HEK293 (cell line): ENCODE measurements at regions not wholly inside any gene's neighbourhood (a gene's known extent, or its start where the extent isn't known, plus 50 kb on each side); places are given as distances from the start of the nearest gene placed in this dataset.

Experiments
- CTCF ChIA-PET: fragments of 350-600 bp; formaldehyde crosslinking; extraction: SDS; loops from one replicate; lab custom pipeline; 2021; ENCODE audit warnings: antibody characterized with exemption; lab: Yijun Ruan, JAX
- POLR2A ChIA-PET: fragments of 300-600 bp; formaldehyde crosslinking; extraction: SDS; loops from one replicate; lab custom pipeline; 2020; ENCODE audit warnings: antibody characterized with exemption, inconsistent platforms; lab: Yijun Ruan, JAX
- H3K27ac ChIP-seq: fragments of 200-500 bp; sonication (Bioruptor generic); 2 replicates; pipeline ENCODE4 v1.5.1; 2014; ENCODE audit warnings: low read depth, low read length, control low read depth, inconsistent platforms; ENCODE audit errors: extremely low read depth
- H3K36me3 ChIP-seq, 2 experiments: fragments of 200-500 bp in 1 of 2; sonication (Bioruptor generic) in 1 of 2; 1 replicate in 1 of 2; 2 replicates in 1 of 2; pipeline ENCODE4 v1.5.1; 2014 to 2017; ENCODE audit warnings: inconsistent platforms in 2 of 2, low read length in 2 of 2; ENCODE audit not compliant: control insufficient read depth in 2 of 2, insufficient read depth in 1 of 2
- H3K4me1 ChIP-seq: fragments of 200-500 bp; sonication (Bioruptor generic); 2 replicates; pipeline ENCODE4 v1.5.1; 2014; ENCODE audit warnings: mild to moderate bottlenecking, low read length, inconsistent platforms; ENCODE audit not compliant: control insufficient read depth, insufficient read depth
- H3K4me3 ChIP-seq: 2 replicates; pipeline ENCODE4 v1.5.1; 2011; ENCODE audit warnings: low read depth, mild to moderate bottlenecking, control low read depth, low read length, moderate library complexity
- H3K9me3 ChIP-seq: fragments of 200-500 bp; sonication (Bioruptor generic); 2 replicates; pipeline ENCODE4 v1.5.1; 2014; ENCODE audit warnings: low read depth, low read length, inconsistent platforms; ENCODE audit not compliant: control insufficient read depth, insufficient read depth
- BCL6B ChIP-seq: fragments of 450-650 bp; formaldehyde crosslinking; IDR thresholded peaks from 2 replicates; pipeline ENCODE4 v1.5.1; 2017; ENCODE audit warnings: missing biosample characterization, missing genetic modification characterization
- MZF1 ChIP-seq: fragments of 450-650 bp; formaldehyde crosslinking; IDR thresholded peaks from 2 replicates; pipeline ENCODE4 v1.5.1; 2017; ENCODE audit warnings: missing biosample characterization, missing genetic modification characterization, borderline replicate concordance
- PATZ1 ChIP-seq: fragments of 450-650 bp; formaldehyde crosslinking; IDR thresholded peaks from 2 replicates; pipeline ENCODE4 v1.5.1; 2016; ENCODE audit warnings: missing biosample characterization, missing genetic modification characterization
- PBX3 ChIP-seq: sonication (generic); formaldehyde crosslinking; IDR thresholded peaks from 2 replicates; pipeline ENCODE4 v1.8.1; 2022; ENCODE audit warnings: mild to moderate bottlenecking, moderate library complexity, missing genetic modification reagents
- SCRT2 ChIP-seq: fragments of 450-650 bp; formaldehyde crosslinking; IDR thresholded peaks from 2 replicates; pipeline ENCODE4 v1.5.1; 2016; ENCODE audit warnings: missing biosample characterization, missing genetic modification characterization
- SP2 ChIP-seq: fragments of 450-650 bp; formaldehyde crosslinking; IDR thresholded peaks from 2 replicates; pipeline ENCODE4 v1.5.1; 2016; ENCODE audit warnings: missing biosample characterization, missing genetic modification characterization
- ZBTB10 ChIP-seq: fragments of 450-650 bp; formaldehyde crosslinking; IDR thresholded peaks from 2 replicates; pipeline ENCODE4 v1.5.1; 2016; ENCODE audit warnings: missing biosample characterization, missing genetic modification characterization
- ZBTB20 ChIP-seq: fragments of 450-650 bp; formaldehyde crosslinking; IDR thresholded peaks from 2 replicates; pipeline ENCODE4 v1.5.1; 2016; ENCODE audit warnings: missing biosample characterization, missing genetic modification characterization
- ZNF221 ChIP-seq: fragments of 450-650 bp; formaldehyde crosslinking; IDR thresholded peaks from 2 replicates; pipeline ENCODE4 v1.5.1; 2017; ENCODE audit warnings: missing biosample characterization, missing genetic modification characterization, borderline replicate concordance
- ZNF354C ChIP-seq: fragments of 450-650 bp; formaldehyde crosslinking; IDR thresholded peaks from 2 replicates; pipeline ENCODE4 v1.5.1; 2016; ENCODE audit warnings: missing biosample characterization, missing genetic modification characterization, low read depth, borderline replicate concordance
- ZNF501 ChIP-seq: fragments of 450-650 bp; formaldehyde crosslinking; IDR thresholded peaks from 2 replicates; pipeline ENCODE4 v1.5.1; 2016; ENCODE audit warnings: missing biosample characterization, missing genetic modification characterization
- ZNF660 ChIP-seq: fragments of 450-650 bp; IDR thresholded peaks from 2 replicates; pipeline ENCODE4 v1.5.1; 2018; ENCODE audit warnings: missing biosample characterization, mild to moderate bottlenecking, missing genetic modification characterization
- ZNF785 ChIP-seq: fragments of 450-650 bp; formaldehyde crosslinking; IDR thresholded peaks from 2 replicates; pipeline ENCODE4 v1.5.1; 2016; ENCODE audit warnings: missing biosample characterization, missing genetic modification characterization
- ZNF830 ChIP-seq: fragments of 450-650 bp; IDR thresholded peaks from 2 replicates; pipeline ENCODE4 v1.5.0; 2018; ENCODE audit warnings: missing biosample characterization, missing genetic modification characterization, low read depth, mild to moderate bottlenecking, moderate library complexity
- ZNF837 ChIP-seq: fragments of 450-650 bp; formaldehyde crosslinking; IDR thresholded peaks from 2 replicates; pipeline ENCODE4 v1.5.1; 2016; ENCODE audit warnings: missing biosample characterization, missing genetic modification characterization
- ZSCAN4 ChIP-seq: fragments of 450-650 bp; formaldehyde crosslinking; IDR thresholded peaks from 2 replicates; pipeline ENCODE4 v1.5.1; 2017; ENCODE audit warnings: missing biosample characterization, missing genetic modification characterization
- TF ChIP-seq, protein P1 (sequence below): fragments of 450-650 bp; formaldehyde crosslinking; IDR thresholded peaks from 2 replicates; pipeline ENCODE4 v1.5.1; 2017; ENCODE audit warnings: missing biosample characterization, missing genetic modification characterization
- TF ChIP-seq, protein P2 (sequence below): fragments of 450-650 bp; formaldehyde crosslinking; IDR thresholded peaks from 2 replicates; pipeline ENCODE4 v1.5.1; 2016; ENCODE audit warnings: missing biosample characterization, missing genetic modification characterization
- TF ChIP-seq, protein P3 (sequence below): fragments of 450-650 bp; formaldehyde crosslinking; optimal IDR thresholded peaks from 2 replicates; pipeline ENCODE3; 2016; ENCODE audit warnings: missing biosample characterization, mild to moderate bottlenecking, missing genetic modification characterization
- TF ChIP-seq, protein P4 (sequence below): fragments of 450-650 bp; formaldehyde crosslinking; IDR thresholded peaks from 2 replicates; pipeline ENCODE4 v1.5.1; 2016; ENCODE audit warnings: missing biosample characterization, missing genetic modification characterization
- TF ChIP-seq, protein P5 (sequence below): fragments of 450-650 bp; formaldehyde crosslinking; IDR thresholded peaks from 2 replicates; pipeline ENCODE4 v1.5.0; 2017; ENCODE audit warnings: missing biosample characterization, missing genetic modification characterization, borderline replicate concordance

- Histone ChIP-seq H3K27ac (no peak overlapping the region), H3K4me1 (no peaks in the 10 kb centered on the region), H3K9me3 (no peaks in the 10 kb centered on the region), H3K4me3 (no peak overlapping the region), H3K36me3 (no peaks in the 10 kb centered on the region)
- TF ChIP-seq ZNF501 (tag by site-specific recombination) (no peak), ZNF660 (tag by site-specific recombination) (no peak), SCRT2 (tag by site-specific recombination) (no peak), ZNF221 (no peak), ZBTB20 (no peak), ZNF837 (no peak), ZNF830 (tag by site-specific recombination) (no peak), ZNF785 (tag by site-specific recombination) (no peak), MZF1 (tag by site-specific recombination) (no peak), PATZ1 (tag by site-specific recombination) (no peak), ZBTB10 (no peak), SP2 (tag by site-specific recombination) (no peak), ZNF354C (tag by site-specific recombination) (no peak)
- TF ChIP-seq, protein P1, sequence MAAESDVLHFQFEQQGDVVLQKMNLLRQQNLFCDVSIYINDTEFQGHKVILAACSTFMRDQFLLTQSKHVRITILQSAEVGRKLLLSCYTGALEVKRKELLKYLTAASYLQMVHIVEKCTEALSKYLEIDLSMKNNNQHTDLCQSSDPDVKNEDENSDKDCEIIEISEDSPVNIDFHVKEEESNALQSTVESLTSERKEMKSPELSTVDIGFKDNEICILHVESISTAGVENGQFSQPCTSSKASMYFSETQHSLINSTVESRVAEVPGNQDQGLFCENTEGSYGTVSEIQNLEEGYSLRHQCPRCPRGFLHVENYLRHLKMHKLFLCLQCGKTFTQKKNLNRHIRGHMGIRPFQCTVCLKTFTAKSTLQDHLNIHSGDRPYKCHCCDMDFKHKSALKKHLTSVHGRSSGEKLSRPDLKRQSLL (tag by site-specific recombination), result no peak
- TF ChIP-seq, protein P2, sequence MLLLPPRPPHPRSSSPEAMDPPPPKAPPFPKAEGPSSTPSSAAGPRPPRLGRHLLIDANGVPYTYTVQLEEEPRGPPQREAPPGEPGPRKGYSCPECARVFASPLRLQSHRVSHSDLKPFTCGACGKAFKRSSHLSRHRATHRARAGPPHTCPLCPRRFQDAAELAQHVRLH, result no peak
- TF ChIP-seq, protein P3, sequence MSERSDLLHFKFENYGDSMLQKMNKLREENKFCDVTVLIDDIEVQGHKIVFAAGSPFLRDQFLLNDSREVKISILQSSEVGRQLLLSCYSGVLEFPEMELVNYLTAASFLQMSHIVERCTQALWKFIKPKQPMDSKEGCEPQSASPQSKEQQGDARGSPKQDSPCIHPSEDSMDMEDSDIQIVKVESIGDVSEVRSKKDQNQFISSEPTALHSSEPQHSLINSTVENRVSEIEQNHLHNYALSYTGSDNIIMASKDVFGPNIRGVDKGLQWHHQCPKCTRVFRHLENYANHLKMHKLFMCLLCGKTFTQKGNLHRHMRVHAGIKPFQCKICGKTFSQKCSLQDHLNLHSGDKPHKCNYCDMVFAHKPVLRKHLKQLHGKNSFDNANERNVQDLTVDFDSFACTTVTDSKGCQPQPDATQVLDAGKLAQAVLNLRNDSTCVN, result no peak
- TF ChIP-seq, protein P4, sequence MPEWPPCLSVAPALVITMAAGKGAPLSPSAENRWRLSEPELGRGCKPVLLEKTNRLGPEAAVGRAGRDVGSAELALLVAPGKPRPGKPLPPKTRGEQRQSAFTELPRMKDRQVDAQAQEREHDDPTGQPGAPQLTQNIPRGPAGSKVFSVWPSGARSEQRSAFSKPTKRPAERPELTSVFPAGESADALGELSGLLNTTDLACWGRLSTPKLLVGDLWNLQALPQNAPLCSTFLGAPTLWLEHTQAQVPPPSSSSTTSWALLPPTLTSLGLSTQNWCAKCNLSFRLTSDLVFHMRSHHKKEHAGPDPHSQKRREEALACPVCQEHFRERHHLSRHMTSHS, result no peak
- ChIA-PET POLR2A (no interaction called here), CTCF (no interaction called here)
Measured at GRCh38 chr2:160741815-160742214, 248.2 kb upstream of the RBMS1 start.

DNA sequence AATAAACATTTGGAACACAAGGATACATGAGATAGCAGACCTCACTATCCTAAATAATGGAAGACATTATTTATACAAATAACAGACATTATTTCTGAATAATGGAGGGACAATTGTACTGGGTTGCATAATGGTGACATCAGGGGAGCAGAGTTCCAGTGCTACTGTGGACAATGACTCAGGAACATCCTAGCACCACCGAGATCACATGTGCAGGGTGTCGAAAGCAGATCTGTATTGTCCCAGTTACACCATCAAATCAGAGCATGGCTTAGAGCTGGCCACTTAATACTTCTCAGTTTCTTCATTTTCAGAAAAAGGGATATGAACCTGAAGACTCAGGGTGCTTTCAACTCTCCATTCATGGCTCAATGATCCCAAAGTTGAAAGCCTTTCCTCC lies 249.1 kb upstream of the RBMS1 start:
- Histone ChIP-seq H3K27ac (no peak overlapping the region), H3K9me3 (no peaks in the 10 kb centered on the region), H3K36me3 (no peaks in the 10 kb centered on the region), H3K4me1 (no peaks in the 10 kb centered on the region), H3K4me3 (no peak overlapping the region)
- CTCF ChIA-PET, result no interaction called here
- POLR2A ChIA-PET, result no interaction called here
- TF ChIP-seq PBX3 (CRISPR knock-in tag) (no peak), BCL6B (tag by site-specific recombination) (no peak), ZSCAN4 (tag by site-specific recombination) (no peak)
- TF ChIP-seq, protein P5, sequence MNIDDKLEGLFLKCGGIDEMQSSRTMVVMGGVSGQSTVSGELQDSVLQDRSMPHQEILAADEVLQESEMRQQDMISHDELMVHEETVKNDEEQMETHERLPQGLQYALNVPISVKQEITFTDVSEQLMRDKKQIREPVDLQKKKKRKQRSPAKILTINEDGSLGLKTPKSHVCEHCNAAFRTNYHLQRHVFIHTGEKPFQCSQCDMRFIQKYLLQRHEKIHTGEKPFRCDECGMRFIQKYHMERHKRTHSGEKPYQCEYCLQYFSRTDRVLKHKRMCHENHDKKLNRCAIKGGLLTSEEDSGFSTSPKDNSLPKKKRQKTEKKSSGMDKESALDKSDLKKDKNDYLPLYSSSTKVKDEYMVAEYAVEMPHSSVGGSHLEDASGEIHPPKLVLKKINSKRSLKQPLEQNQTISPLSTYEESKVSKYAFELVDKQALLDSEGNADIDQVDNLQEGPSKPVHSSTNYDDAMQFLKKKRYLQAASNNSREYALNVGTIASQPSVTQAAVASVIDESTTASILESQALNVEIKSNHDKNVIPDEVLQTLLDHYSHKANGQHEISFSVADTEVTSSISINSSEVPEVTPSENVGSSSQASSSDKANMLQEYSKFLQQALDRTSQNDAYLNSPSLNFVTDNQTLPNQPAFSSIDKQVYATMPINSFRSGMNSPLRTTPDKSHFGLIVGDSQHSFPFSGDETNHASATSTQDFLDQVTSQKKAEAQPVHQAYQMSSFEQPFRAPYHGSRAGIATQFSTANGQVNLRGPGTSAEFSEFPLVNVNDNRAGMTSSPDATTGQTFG (tag by site-specific recombination), result no peak
